Nephron progenitor cell (in vitro differentiated cells): ENCODE measurements at regions not wholly inside any gene's neighbourhood (a gene's known extent, or its start where the extent isn't known, plus 50 kb on each side); places are given as distances from the start of the nearest gene placed in this dataset.

Experiments used
- DNase-seq: peaks from one replicate; pipeline ENCODE4 v3.0.0; 2021
- H3K27ac Mint-ChIP-seq: 2 replicates; pipeline ENCODE4 v1.8.0; 2021; ENCODE audit warnings: mild to moderate bottlenecking, moderate library complexity, mixed read lengths
- H3K27me3 Mint-ChIP-seq: 2 replicates; pipeline ENCODE4 v1.8.0; 2021; ENCODE audit warnings: mild to moderate bottlenecking, low read depth, mixed read lengths; ENCODE audit not compliant: poor library complexity
- H3K36me3 Mint-ChIP-seq: 2 replicates; pipeline ENCODE4 v1.8.0; 2021; ENCODE audit warnings: low read depth, mixed read lengths
- H3K4me1 Mint-ChIP-seq: 2 replicates; pipeline ENCODE4 v1.8.0; 2021; ENCODE audit warnings: mixed read lengths
- H3K4me3 Mint-ChIP-seq: 2 replicates; pipeline ENCODE4 v1.8.0; 2021; ENCODE audit warnings: mild to moderate bottlenecking, moderate library complexity, mixed read lengths
- H3K9me3 Mint-ChIP-seq: 2 replicates; pipeline ENCODE4 v1.8.0; 2021; ENCODE audit warnings: mild to moderate bottlenecking, moderate library complexity, mixed read lengths
- TF ChIP-seq, protein P1 (sequence below): fragments of 200-600 bp; sonication (generic); IDR thresholded peaks from 2 replicates; pipeline ENCODE4 v1.5.0; 2021; ENCODE audit warnings: antibody characterized with exemption

DNA sequence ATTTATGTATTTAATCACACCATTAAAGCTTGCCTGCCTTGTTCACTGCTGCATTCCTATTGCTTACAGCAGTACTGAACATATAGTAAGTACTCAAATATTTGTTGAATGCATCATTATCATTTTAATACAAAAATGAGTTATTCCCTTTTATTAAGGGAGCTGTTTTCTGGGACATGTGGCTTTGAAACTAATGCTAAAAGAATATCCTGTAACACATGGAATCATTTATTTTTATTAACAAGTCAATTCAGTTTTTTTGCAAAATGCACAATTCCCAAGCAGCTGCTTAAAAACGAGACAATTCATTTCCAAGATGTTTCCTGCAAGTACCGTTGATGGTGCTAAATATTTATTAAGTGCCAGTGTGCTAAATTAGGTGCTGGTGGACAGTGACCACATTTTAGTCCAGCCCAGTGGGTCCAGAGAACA lies 148.3 kb upstream of the NR3C1 start:
- Mint-ChIP-seq H3K27me3 (no peaks in the 10 kb centered on the region), H3K4me3 (no peak overlapping the region), H3K9me3 (peaks cover 9% of the 10 kb centered on the region), H3K27ac (no peak overlapping the region), H3K4me1 (peaks cover under 1% of the 10 kb centered on the region), H3K36me3 (peaks cover 5% of the 10 kb centered on the region)
- TF ChIP-seq, protein P1, sequence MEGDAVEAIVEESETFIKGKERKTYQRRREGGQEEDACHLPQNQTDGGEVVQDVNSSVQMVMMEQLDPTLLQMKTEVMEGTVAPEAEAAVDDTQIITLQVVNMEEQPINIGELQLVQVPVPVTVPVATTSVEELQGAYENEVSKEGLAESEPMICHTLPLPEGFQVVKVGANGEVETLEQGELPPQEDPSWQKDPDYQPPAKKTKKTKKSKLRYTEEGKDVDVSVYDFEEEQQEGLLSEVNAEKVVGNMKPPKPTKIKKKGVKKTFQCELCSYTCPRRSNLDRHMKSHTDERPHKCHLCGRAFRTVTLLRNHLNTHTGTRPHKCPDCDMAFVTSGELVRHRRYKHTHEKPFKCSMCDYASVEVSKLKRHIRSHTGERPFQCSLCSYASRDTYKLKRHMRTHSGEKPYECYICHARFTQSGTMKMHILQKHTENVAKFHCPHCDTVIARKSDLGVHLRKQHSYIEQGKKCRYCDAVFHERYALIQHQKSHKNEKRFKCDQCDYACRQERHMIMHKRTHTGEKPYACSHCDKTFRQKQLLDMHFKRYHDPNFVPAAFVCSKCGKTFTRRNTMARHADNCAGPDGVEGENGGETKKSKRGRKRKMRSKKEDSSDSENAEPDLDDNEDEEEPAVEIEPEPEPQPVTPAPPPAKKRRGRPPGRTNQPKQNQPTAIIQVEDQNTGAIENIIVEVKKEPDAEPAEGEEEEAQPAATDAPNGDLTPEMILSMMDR: no peak
- no peak for DNase-seq

DNA sequence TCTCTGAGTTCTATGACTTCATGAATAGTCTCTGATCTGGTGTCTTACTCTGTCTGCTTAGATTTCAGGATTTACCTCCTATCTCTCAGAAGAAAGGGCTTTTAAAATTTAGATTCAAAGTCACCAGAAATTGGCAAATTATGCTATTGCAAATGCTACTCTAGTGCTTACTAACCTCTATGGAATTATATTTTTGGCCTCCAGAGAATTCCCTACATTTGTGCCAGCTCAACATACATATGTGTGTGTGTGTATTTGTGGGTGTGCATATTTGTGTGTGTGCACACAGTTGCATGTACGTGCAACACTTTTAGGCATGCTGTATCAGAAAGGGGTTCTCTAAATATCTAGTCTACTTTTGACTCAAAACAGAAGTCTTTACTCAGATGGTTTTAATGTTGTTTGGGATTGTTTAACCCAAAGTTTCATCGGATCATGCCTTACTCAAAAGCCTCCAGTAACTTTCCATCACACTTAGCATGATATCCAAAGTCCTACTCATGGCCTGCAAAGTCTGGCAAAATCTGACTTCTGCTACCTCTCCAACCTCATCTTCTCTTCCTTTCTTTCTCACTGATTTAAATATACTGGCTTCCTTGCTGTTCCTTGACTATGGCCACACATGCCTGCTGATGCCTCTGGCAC lies 147.6 kb upstream of the NR3C1 start:
- H3K4me1 Mint-ChIP-seq: no peaks in the 10 kb centered on the region
- H3K36me3 Mint-ChIP-seq: peaks cover 5% of the 10 kb centered on the region
- DNase-seq: no peak
- H3K9me3 Mint-ChIP-seq: peaks cover 10% of the 10 kb centered on the region
- TF ChIP-seq, protein P1: no peak
- H3K27me3 Mint-ChIP-seq: no peaks in the 10 kb centered on the region
- no peak overlapping the region for H3K27ac Mint-ChIP-seq
- no peak overlapping the region for H3K4me3 Mint-ChIP-seq

DNA sequence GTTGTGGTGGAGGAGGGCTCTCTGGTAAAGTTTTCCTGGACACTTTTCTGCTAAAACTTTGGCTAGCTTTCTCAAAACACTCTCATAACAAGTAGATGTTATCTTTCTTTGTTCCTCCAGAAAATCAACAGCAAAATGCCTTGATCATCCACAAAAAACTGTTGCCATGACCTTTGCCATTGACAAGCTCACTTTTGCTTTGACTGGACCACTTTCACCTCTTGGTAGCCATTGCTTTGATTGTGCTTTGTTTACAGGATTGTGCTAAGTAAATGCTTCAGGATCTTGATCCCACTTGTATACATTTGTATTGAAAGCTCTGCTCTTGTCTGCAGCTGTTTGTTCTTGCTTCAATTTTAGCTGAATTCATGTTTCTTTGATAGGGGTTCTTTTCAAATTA lies 143.9 kb upstream of the NR3C1 start:
- Mint-ChIP-seq H3K4me3 (no peak overlapping the region), H3K36me3 (peaks cover 5% of the 10 kb centered on the region), H3K4me1 (peaks cover 16% of the 10 kb centered on the region), H3K27ac (no peak overlapping the region), H3K27me3 (peaks cover 3% of the 10 kb centered on the region), H3K9me3 (peaks cover 12% of the 10 kb centered on the region)
- TF ChIP-seq, protein P1: no peak
- DNase-seq: no peak

DNA sequence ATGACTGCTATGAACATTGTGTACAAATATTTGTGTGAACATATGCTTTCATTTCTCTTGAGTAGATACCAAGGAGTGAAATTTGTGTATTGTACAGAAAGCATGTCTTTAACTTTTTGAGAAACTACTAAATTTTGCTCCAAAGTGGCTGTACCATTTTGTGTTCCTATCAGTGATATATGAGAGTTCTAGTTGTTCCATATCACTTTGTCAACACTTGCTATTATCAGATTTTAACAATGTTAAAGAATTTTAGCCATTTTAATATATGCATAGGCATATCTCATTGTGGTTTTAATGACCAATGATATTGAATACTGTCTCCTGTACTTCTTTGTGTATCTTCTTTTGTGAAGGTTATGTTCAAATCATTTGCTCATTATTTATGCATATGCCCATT lies 142.9 kb upstream of the NR3C1 start:
- H3K9me3 Mint-ChIP-seq: peaks cover 12% of the 10 kb centered on the region
- peaks cover 3% of the 10 kb centered on the region for H3K27me3 Mint-ChIP-seq
- no peak overlapping the region for H3K27ac Mint-ChIP-seq
- TF ChIP-seq, protein P1: no peak
- no peak for DNase-seq
- H3K4me3 Mint-ChIP-seq: no peak overlapping the region
- H3K4me1 Mint-ChIP-seq: peaks cover 21% of the 10 kb centered on the region
- H3K36me3 Mint-ChIP-seq: peaks cover 5% of the 10 kb centered on the region

DNA sequence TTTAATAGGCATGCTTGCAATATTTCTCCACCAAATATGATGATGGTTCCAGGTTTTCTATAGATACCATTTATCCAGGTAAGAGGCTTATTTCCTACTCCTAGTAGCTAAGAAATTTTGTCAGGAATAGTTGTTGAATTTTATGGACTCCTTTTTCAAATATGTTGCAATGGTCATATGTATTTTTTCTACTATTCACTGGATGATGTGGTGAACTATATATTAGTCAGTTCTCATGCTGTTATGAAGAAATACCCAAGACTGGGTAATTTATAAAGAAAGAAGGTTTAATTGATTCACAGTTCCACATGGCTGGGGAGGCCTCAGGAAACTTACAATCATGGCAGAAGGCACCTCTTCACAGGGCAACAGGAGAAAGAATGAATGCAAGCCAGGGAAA lies 141.1 kb upstream of the NR3C1 start:
- Mint-ChIP-seq H3K4me3 (no peak overlapping the region), H3K4me1 (peaks cover 21% of the 10 kb centered on the region), H3K27me3 (peaks cover 3% of the 10 kb centered on the region), H3K36me3 (peaks cover 5% of the 10 kb centered on the region), H3K27ac (no peak overlapping the region), H3K9me3 (peaks cover 14% of the 10 kb centered on the region)
- DNase-seq: no peak
- TF ChIP-seq, protein P1: no peak
